ENCODE measurements at regions not wholly inside any gene's neighbourhood (a gene's known extent, or its start where the extent isn't known, plus 50 kb on each side); places are given as distances from the start of the nearest gene placed in this dataset.

DNA sequence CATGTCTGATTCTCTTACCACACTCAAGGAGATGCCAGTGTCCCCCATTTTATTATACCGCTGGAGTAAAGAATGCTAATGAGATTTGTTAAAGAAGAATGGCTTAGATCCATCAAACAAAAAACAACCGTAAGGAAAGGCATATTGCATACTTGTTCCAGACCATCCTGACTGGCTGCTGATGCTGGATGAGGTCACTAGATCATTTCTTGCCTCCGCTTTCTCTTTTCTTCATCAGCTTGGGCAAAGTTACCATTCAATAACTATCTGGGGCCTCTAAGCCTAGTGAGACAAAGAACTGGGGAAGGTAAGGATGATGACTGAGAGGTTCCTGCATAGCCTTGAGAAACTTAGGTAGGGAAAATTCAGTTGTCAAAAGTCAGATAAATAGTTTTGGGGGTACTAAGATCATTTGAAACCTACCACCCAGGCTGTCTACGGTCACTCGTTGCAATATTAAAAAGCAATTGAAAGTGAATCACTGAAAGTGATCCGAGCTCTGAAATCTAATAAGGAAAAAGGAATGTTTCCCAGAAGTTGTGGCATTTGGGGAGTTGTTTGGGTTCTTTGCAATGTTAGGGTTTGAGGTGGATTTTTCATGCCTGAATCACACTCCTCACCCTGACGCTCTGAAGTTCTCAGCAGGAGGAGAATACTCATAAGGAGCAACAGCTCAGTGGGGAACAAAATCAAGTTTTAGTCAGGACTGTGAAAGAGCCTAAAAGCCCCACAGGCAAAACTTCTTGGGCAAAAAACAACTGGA lies 176.8 kb downstream of the HHIPL2 start:
- TF ChIP-seq POLR2A (IDR thresholded peaks at IDR 0.05), result no peak
- TF ChIP-seq, protein P1, sequence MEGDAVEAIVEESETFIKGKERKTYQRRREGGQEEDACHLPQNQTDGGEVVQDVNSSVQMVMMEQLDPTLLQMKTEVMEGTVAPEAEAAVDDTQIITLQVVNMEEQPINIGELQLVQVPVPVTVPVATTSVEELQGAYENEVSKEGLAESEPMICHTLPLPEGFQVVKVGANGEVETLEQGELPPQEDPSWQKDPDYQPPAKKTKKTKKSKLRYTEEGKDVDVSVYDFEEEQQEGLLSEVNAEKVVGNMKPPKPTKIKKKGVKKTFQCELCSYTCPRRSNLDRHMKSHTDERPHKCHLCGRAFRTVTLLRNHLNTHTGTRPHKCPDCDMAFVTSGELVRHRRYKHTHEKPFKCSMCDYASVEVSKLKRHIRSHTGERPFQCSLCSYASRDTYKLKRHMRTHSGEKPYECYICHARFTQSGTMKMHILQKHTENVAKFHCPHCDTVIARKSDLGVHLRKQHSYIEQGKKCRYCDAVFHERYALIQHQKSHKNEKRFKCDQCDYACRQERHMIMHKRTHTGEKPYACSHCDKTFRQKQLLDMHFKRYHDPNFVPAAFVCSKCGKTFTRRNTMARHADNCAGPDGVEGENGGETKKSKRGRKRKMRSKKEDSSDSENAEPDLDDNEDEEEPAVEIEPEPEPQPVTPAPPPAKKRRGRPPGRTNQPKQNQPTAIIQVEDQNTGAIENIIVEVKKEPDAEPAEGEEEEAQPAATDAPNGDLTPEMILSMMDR (IDR thresholded peaks at IDR 0.05 in 4 of 5, conservative IDR thresholded peaks at IDR 0.05 in 1 of 5), result no peak
- ATAC-seq, result no peak
- Histone ChIP-seq H3K4me1 (no peaks in the 10 kb centered on the region), H3K36me3 (no peaks in the 10 kb centered on the region), H3K9me3 (no peaks in the 10 kb centered on the region), H3K27me3 (no peaks in the 10 kb centered on the region), H3K4me3 (no peak overlapping the region), H3K27ac (no peak overlapping the region)
- DNase-seq, result no peak
- in situ Hi-C loops (cut with MboI; ENCODE audit: low sequenced_read_pairs in 4 of 4) (no loop called here), intact Hi-C loops (cut with DNase I; ENCODE audit: low total_unique reads) (no loop called here)

DNA sequence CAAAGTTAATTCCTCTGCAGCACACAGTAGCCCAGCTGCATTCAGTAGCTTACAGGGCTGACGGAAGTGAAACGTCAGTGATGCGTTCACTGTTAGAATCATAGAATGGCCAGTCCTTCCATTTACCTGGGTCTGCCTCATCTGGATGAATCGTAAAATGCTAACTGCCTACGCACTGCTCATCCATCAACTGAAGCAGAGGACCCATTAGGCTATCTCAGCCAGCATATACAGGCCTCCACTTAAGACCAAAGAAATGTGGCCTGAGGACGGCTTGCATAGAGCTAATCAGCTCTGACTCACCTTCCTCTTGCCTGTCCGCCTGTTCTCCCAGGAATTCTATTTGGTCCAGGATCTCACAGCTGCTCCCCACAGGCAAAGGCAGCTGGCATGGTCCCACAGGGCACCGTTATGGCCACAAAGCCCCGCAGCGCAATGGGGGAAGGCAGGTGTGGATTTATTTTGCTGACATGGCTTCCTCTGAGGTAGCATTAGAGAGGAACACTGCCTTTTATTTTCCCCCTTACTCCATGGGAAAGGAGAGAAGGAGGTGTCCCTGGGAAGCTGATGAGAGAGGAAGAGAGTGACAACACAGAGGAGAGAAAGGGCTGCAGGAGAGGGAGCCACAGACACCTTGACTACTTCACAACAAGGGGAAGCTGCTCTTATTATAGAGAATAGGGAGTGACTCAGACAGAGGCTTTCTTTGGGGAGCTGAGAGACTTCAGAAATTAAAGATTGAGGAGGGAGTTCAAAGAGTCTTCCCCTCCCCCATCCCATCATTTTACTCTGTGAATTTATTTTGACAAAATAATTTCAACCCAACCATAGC lies 177.6 kb downstream of the HHIPL2 start:
- Histone ChIP-seq H3K4me1 (no peaks in the 10 kb centered on the region), H3K4me3 (no peak overlapping the region), H3K36me3 (no peaks in the 10 kb centered on the region), H3K9me3 (no peaks in the 10 kb centered on the region), H3K27ac (no peak overlapping the region), H3K27me3 (no peaks in the 10 kb centered on the region)
- intact Hi-C loops (cut with DNase I; ENCODE audit: low total_unique reads) (no loop called here), in situ Hi-C loops (cut with MboI; ENCODE audit: low sequenced_read_pairs in 4 of 4) (no loop called here)
- TF ChIP-seq POLR2A (IDR thresholded peaks at IDR 0.05), result no peak
- TF ChIP-seq, protein P1 (IDR thresholded peaks at IDR 0.05 in 4 of 5, conservative IDR thresholded peaks at IDR 0.05 in 1 of 5), result no peak
- ATAC-seq (no peak), DNase-seq (no peak)

DNA sequence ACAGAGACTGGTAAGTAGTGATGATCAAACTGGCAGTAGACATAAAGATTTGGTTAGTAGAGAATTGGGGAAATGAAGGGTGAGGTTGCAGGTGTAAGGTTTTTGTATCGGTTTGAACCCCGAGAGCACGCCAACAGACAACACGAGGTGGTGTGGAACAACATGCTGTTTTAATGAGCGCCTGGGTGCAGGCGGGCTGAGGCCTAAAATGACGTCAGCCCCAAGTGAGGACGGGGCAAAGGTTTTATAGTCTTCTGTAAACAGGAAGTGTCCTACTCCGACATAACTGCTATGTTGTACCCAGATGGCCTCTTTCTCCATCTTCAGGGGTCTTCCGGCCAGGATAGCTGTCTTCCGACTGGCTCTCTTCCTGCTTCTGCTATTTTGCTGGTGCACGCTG lies 178.8 kb downstream of the HHIPL2 start:
- ATAC-seq (no peak), DNase-seq (no peak)
- no peak overlapping the region for H3K4me3 ChIP-seq
- H3K4me1 ChIP-seq, result no peaks in the 10 kb centered on the region
- no peaks in the 10 kb centered on the region for H3K9me3 ChIP-seq
- H3K36me3 ChIP-seq, result no peaks in the 10 kb centered on the region
- intact Hi-C loops (cut with DNase I; ENCODE audit: low total_unique reads), result no loop called here
- in situ Hi-C loops (cut with MboI; ENCODE audit: low sequenced_read_pairs in 4 of 4), result no loop called here
- no peaks in the 10 kb centered on the region for H3K27me3 ChIP-seq
- TF ChIP-seq, protein P1 (IDR thresholded peaks at IDR 0.05 in 4 of 5, conservative IDR thresholded peaks at IDR 0.05 in 1 of 5), result no peak
- TF ChIP-seq POLR2A (IDR thresholded peaks at IDR 0.05), result no peak
- no peak overlapping the region for H3K27ac ChIP-seq

DNA sequence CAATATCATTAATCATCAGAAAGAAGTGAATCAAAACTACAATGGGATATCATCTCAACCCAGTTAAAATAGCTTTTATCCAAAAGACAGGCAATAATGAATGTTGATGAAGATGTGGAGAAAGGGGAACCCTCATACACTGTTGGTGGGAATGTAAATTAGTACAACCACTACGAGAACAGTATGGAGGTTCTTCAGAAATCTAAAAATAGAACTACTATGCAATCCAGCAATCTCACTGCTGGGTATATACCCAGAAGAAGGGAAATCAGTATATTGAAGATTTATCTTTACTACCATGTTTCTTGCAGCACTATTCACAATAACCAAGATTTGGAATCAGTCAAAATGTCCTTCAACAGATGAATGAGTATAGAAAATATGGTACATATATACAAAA lies 189.8 kb downstream of the HHIPL2 start:
- Histone ChIP-seq H3K9me3 (no peaks in the 10 kb centered on the region), H3K27me3 (no peaks in the 10 kb centered on the region), H3K4me3 (no peak overlapping the region), H3K27ac (no peak overlapping the region), H3K36me3 (no peaks in the 10 kb centered on the region), H3K4me1 (no peaks in the 10 kb centered on the region)
- no peak for DNase-seq
- ATAC-seq, result no peak
- in situ Hi-C loops (cut with MboI; ENCODE audit: low sequenced_read_pairs in 4 of 4) (no loop called here), intact Hi-C loops (cut with DNase I; ENCODE audit: low total_unique reads) (no loop called here)
- TF ChIP-seq, protein P1 (IDR thresholded peaks at IDR 0.05 in 4 of 5, conservative IDR thresholded peaks at IDR 0.05 in 1 of 5), result no peak
- no peak for TF ChIP-seq POLR2A (IDR thresholded peaks at IDR 0.05)
